IPS-NIHi11 (cell line): ENCODE measurements at regions not wholly inside any gene's neighbourhood (a gene's known extent, or its start where the extent isn't known, plus 50 kb on each side); places are given as distances from the start of the nearest gene placed in this dataset.
"Not testable (repeated sequence)": the region's sequence is repeated elsewhere in the genome, so short reads cannot be mapped to it uniquely, and the experiment has no call there.

Source experiments
- DNase-seq: peaks from one replicate; pipeline ENCODE4 v3.0.0; 2012; ENCODE audit warnings: mixed read lengths, low spot score

- DNase-seq, result no peak
Measured at GRCh38 chr3:151675858-151676615, 57.7 kb upstream of the AADACL2 start.

- no peak for DNase-seq
Measured at GRCh38 chr3:151673974-151674373, 59.8 kb upstream of the AADACL2 start.

- not testable (repeated sequence) for DNase-seq
Measured at GRCh38 chr3:151667762-151668161, 66.0 kb upstream of the AADACL2 start.

- DNase-seq, result no peak
Measured at GRCh38 chr3:151660885-151661284, 72.8 kb upstream of the AADACL2 start.

GRCh38 chr3:151644986-151645385 is 88.7 kb upstream of the AADACL2 start:
- no peak for DNase-seq

GRCh38 chr3:151644020-151644620 is 89.6 kb upstream of the AADACL2 start:
- no peak for DNase-seq

GRCh38 chr3:151639418-151639740 is 94.3 kb upstream of the AADACL2 start:
- no peak for DNase-seq

GRCh38 chr3:151638555-151639417 is 94.9 kb upstream of the AADACL2 start:
- no peak for DNase-seq

GRCh38 chr3:151635905-151636304 is 97.8 kb upstream of the AADACL2 start:
- no peak for DNase-seq

- no peak for DNase-seq
Measured at GRCh38 chr3:151631946-151632345, 101.8 kb upstream of the AADACL2 start.

GRCh38 chr3:151630938-151631441 is 102.7 kb upstream of the AADACL2 start:
- DNase-seq, result no peak

GRCh38 chr3:151630035-151630434 is 103.7 kb upstream of the AADACL2 start:
- no peak for DNase-seq

- DNase-seq, result no peak
Measured at GRCh38 chr3:151625586-151625985, 108.1 kb upstream of the AADACL2 start.

GRCh38 chr3:151625086-151625485 is 108.6 kb upstream of the AADACL2 start:
- no peak for DNase-seq

GRCh38 chr3:151620071-151620470 is 113.7 kb upstream of the AADACL2 start:
- DNase-seq, result no peak

GRCh38 chr3:151615464-151615863 is 118.3 kb upstream of the AADACL2 start:
- DNase-seq, result no peak

GRCh38 chr3:151612115-151612514 is 121.6 kb upstream of the AADACL2 start:
- DNase-seq, result no peak

GRCh38 chr3:151611419-151611818 is 122.3 kb upstream of the AADACL2 start:
- DNase-seq, result no peak

GRCh38 chr3:151609491-151609890 is 124.2 kb upstream of the AADACL2 start:
- no peak for DNase-seq

GRCh38 chr3:151604891-151605290 is 128.8 kb upstream of the AADACL2 start:
- no peak for DNase-seq

GRCh38 chr3:151600783-151601182 is 132.9 kb upstream of the AADACL2 start:
- no peak for DNase-seq

GRCh38 chr3:151599103-151599672 is 134.5 kb upstream of the AADACL2 start:
- peak; percentile 9 for DNase-seq
